ENCODE measurements at regions not wholly inside any gene's neighbourhood (a gene's known extent, or its start where the extent isn't known, plus 50 kb on each side); places are given as distances from the start of the nearest gene placed in this dataset.

GRCh38 chr13:111926501-111927180 lies 140.3 kb upstream of the SOX1 start:
- Histone ChIP-seq H3K9me3 (ENCODE audit: control insufficient read depth, low read length) (no peaks in the 10 kb centered on the region), H3K4me3 (ENCODE audit: extremely low read depth, insufficient read depth, low read length, poor library complexity, severe bottlenecking) (no peak overlapping the region), H3K36me3 (ENCODE audit: control insufficient read depth, insufficient read depth, low read length) (no peaks in the 10 kb centered on the region), H3K4me1 (ENCODE audit: control insufficient read depth, insufficient read depth, low read length, poor library complexity, severe bottlenecking) (no peaks in the 10 kb centered on the region), H3K27ac (ENCODE audit: low read depth, low read length, severe bottlenecking) (no peak overlapping the region)
- 88 to 95% methylated on average over 10 to 12 of the region's 15 CpGs for WGBS, 2 experiments (ENCODE audit: insufficient coverage in 2 of 2)

GRCh38 chr13:111927181-111927540 lies 139.8 kb upstream of the SOX1 start:
- Histone ChIP-seq H3K4me3 (ENCODE audit: extremely low read depth, insufficient read depth, low read length, poor library complexity, severe bottlenecking) (no peak overlapping the region), H3K4me1 (ENCODE audit: control insufficient read depth, insufficient read depth, low read length, poor library complexity, severe bottlenecking) (no peaks in the 10 kb centered on the region), H3K9me3 (ENCODE audit: control insufficient read depth, low read length) (no peaks in the 10 kb centered on the region), H3K36me3 (ENCODE audit: control insufficient read depth, insufficient read depth, low read length) (no peaks in the 10 kb centered on the region), H3K27ac (ENCODE audit: low read depth, low read length, severe bottlenecking) (no peak overlapping the region)
- 90 to 94% methylated on average over 10 to 11 of the region's 12 CpGs for WGBS, 2 experiments (ENCODE audit: insufficient coverage in 2 of 2)

DNA sequence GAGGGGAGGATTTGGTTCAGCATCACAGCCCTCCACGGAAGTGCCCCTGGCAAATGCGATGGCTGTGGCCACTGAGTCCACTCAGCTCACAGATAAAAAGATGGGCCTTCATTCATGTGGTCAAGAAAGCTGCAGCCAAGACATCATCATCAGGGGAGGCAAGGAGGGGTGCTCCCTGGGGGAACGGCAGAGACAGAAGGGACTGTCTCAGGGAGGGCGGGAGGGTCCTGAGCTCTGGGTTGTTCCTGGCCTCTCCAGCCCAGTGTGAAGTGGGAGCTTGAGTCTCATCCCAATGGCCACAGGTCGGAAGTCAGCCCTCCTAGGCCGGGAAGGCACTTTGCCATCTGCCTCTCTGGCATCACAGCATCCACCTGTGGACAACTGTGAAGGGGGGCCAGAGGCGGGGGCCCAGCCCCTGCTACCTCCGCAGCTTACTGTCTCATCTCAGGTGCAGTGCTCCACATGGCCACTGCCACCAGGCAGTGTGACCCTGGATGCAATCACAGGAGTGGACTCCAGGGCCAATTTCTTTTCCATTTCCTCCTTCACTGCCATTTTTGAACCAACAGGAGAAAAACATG lies 137.8 kb upstream of the SOX1 start:
- WGBS, 2 experiments (ENCODE audit: insufficient coverage in 2 of 2): 88 to 91% methylated on average over 4 to 8 of the region's 8 CpGs
- Histone ChIP-seq H3K36me3 (ENCODE audit: control insufficient read depth, insufficient read depth, low read length) (no peaks in the 10 kb centered on the region), H3K9me3 (ENCODE audit: control insufficient read depth, low read length) (no peaks in the 10 kb centered on the region), H3K27ac (ENCODE audit: low read depth, low read length, severe bottlenecking) (no peak overlapping the region), H3K4me3 (ENCODE audit: extremely low read depth, insufficient read depth, low read length, poor library complexity, severe bottlenecking) (no peak overlapping the region), H3K4me1 (ENCODE audit: control insufficient read depth, insufficient read depth, low read length, poor library complexity, severe bottlenecking) (no peaks in the 10 kb centered on the region)

GRCh38 chr13:111936267-111936925 lies 130.6 kb upstream of the SOX1 start:
- 92 to 96% methylated on average over 2 to 3 of the region's 3 CpGs for WGBS, 2 experiments (ENCODE audit: insufficient coverage in 2 of 2)

DNA sequence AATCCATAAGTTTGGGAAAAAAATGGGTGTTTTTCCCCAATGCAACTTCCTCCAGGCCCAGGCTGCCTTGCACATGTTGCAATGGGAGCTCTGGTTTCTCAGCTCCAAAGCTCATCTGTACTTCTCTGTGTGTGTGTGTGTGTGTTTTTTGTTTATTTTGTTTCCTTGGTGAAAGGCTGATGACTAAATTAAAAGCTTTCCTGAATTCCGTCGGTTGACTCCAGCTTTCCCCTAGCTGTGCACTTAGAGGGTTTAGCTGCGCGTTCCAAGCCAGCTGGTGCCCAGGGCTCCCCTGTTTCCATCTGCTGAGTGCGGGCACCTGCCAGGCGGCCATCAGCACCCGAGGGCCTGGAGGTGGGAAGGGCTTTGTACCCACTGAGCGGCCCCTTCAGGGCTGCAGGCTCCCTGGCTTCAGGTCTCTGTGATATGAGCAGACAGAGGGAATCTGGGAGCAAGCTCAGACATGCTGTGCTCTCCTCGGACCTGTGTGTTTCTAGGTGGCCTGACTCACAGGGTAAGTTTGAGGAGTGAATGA lies 129.1 kb upstream of the SOX1 start:
- H3K27ac ChIP-seq (ENCODE audit: low read depth, low read length, severe bottlenecking): peak overlapping the region; percentile 79
- peaks cover 8% of the 10 kb centered on the region for H3K4me1 ChIP-seq (ENCODE audit: control insufficient read depth, insufficient read depth, low read length, poor library complexity, severe bottlenecking)
- H3K4me3 ChIP-seq (ENCODE audit: extremely low read depth, insufficient read depth, low read length, poor library complexity, severe bottlenecking): no peak overlapping the region
- no peaks in the 10 kb centered on the region for H3K36me3 ChIP-seq (ENCODE audit: control insufficient read depth, insufficient read depth, low read length)
- no peaks in the 10 kb centered on the region for H3K9me3 ChIP-seq (ENCODE audit: control insufficient read depth, low read length)
- 80 to 90% methylated on average over 5 to 8 of the region's 9 CpGs for WGBS, 2 experiments (ENCODE audit: insufficient coverage in 2 of 2)

More at GRCh38 chr13:111936267-111936925, 130.6 kb upstream of the SOX1 start:
- Histone ChIP-seq H3K27ac (ENCODE audit: low read depth, low read length, severe bottlenecking) (no peak overlapping the region), H3K36me3 (ENCODE audit: control insufficient read depth, insufficient read depth, low read length) (no peaks in the 10 kb centered on the region), H3K9me3 (ENCODE audit: control insufficient read depth, low read length) (no peaks in the 10 kb centered on the region), H3K4me3 (ENCODE audit: extremely low read depth, insufficient read depth, low read length, poor library complexity, severe bottlenecking) (no peak overlapping the region), H3K4me1 (ENCODE audit: control insufficient read depth, insufficient read depth, low read length, poor library complexity, severe bottlenecking) (peaks cover 8% of the 10 kb centered on the region)

- Histone ChIP-seq H3K4me1 (ENCODE audit: control insufficient read depth, insufficient read depth, low read length, poor library complexity, severe bottlenecking) (peaks cover 8% of the 10 kb centered on the region), H3K9me3 (ENCODE audit: control insufficient read depth, low read length) (no peaks in the 10 kb centered on the region), H3K27ac (ENCODE audit: low read depth, low read length, severe bottlenecking) (no peak overlapping the region), H3K36me3 (ENCODE audit: control insufficient read depth, insufficient read depth, low read length) (no peaks in the 10 kb centered on the region), H3K4me3 (ENCODE audit: extremely low read depth, insufficient read depth, low read length, poor library complexity, severe bottlenecking) (no peak overlapping the region)
- WGBS, 2 experiments (ENCODE audit: insufficient coverage in 2 of 2): 84% methylated on average over 5 to 8 of the region's 14 CpGs
Observed at GRCh38 chr13:111938741-111939665, 127.9 kb upstream of the SOX1 start.

DNA sequence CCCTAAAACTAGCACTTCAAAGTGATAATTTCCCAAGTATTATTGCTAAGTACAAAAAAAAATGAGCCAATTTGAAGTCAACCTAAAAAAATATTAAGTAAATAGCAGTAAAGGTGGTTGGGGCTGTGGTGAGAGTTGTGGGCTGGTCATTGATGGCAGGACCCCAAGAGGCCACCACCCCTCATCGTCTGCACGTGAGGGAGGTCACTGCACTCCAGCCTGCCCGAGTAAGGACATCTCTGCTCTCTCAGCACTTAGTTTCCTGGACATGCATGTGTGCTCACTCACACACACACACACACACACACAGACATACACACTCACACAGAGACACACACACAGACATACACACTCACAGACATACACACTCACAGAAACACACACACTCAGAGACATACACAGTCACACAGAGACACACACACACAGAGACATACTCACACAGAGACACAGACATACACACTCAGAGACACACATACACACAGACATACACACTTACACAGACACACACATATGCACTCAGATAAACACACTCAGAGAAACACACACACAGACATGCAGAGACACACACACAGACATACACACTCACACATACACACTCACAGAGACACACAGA lies 127.2 kb upstream of the SOX1 start:
- 71 to 73% methylated on average over 3 of the region's 3 CpGs for WGBS, 2 experiments (ENCODE audit: insufficient coverage in 2 of 2)
- H3K27ac ChIP-seq (ENCODE audit: low read depth, low read length, severe bottlenecking): no peak overlapping the region
- H3K9me3 ChIP-seq (ENCODE audit: control insufficient read depth, low read length): no peaks in the 10 kb centered on the region
- no peak overlapping the region for H3K4me3 ChIP-seq (ENCODE audit: extremely low read depth, insufficient read depth, low read length, poor library complexity, severe bottlenecking)
- peaks cover 8% of the 10 kb centered on the region for H3K4me1 ChIP-seq (ENCODE audit: control insufficient read depth, insufficient read depth, low read length, poor library complexity, severe bottlenecking)
- no peaks in the 10 kb centered on the region for H3K36me3 ChIP-seq (ENCODE audit: control insufficient read depth, insufficient read depth, low read length)

GRCh38 chr13:111940892-111941291 lies 126.1 kb upstream of the SOX1 start:
- Histone ChIP-seq H3K9me3 (ENCODE audit: control insufficient read depth, low read length) (no peaks in the 10 kb centered on the region), H3K4me3 (ENCODE audit: extremely low read depth, insufficient read depth, low read length, poor library complexity, severe bottlenecking) (no peak overlapping the region), H3K27ac (ENCODE audit: low read depth, low read length, severe bottlenecking) (no peak overlapping the region), H3K4me1 (ENCODE audit: control insufficient read depth, insufficient read depth, low read length, poor library complexity, severe bottlenecking) (peaks cover 8% of the 10 kb centered on the region), H3K36me3 (ENCODE audit: control insufficient read depth, insufficient read depth, low read length) (no peaks in the 10 kb centered on the region)
- WGBS, 2 experiments (ENCODE audit: insufficient coverage in 2 of 2): 83 to 91% methylated on average over 3 to 4 of the region's 4 CpGs

- Histone ChIP-seq H3K9me3 (ENCODE audit: control insufficient read depth, low read length) (no peaks in the 10 kb centered on the region), H3K27ac (ENCODE audit: low read depth, low read length, severe bottlenecking) (no peak overlapping the region), H3K36me3 (ENCODE audit: control insufficient read depth, insufficient read depth, low read length) (no peaks in the 10 kb centered on the region), H3K4me3 (ENCODE audit: extremely low read depth, insufficient read depth, low read length, poor library complexity, severe bottlenecking) (no peak overlapping the region), H3K4me1 (ENCODE audit: control insufficient read depth, insufficient read depth, low read length, poor library complexity, severe bottlenecking) (peaks cover 8% of the 10 kb centered on the region)
- WGBS, 2 experiments (ENCODE audit: insufficient coverage in 2 of 2): 83 to 92% methylated on average over 4 to 6 of the region's 8 CpGs
Observed at GRCh38 chr13:111941845-111942447, 125.0 kb upstream of the SOX1 start.
